ENCODE measurements at regions not wholly inside any gene's neighbourhood (a gene's known extent, or its start where the extent isn't known, plus 50 kb on each side); places are given as distances from the start of the nearest gene placed in this dataset.

GRCh38 chr13:22227895-22228294 lies 557.0 kb downstream of the FGF9 start:
- Mint-ChIP-seq H3K9me3 (no peaks in the 10 kb centered on the region), H3K4me1 (no peaks in the 10 kb centered on the region), H3K36me3 (ENCODE audit: low read depth) (no peaks in the 10 kb centered on the region), H3K4me3 (no peak overlapping the region), H3K27ac (no peak overlapping the region), H3K27me3 (no peaks in the 10 kb centered on the region)
- CTCF ChIA-PET = no interaction called here
- POLR2A ChIA-PET = no interaction called here
- no peak for DNase-seq

- no peaks in the 10 kb centered on the region for H3K36me3 Mint-ChIP-seq (ENCODE audit: low read depth)
- POLR2A ChIA-PET = no interaction called here
- no peaks in the 10 kb centered on the region for H3K9me3 Mint-ChIP-seq
- no peak overlapping the region for H3K27ac Mint-ChIP-seq
- CTCF ChIA-PET = no interaction called here
- no peak overlapping the region for H3K4me3 Mint-ChIP-seq
- no peak for DNase-seq
- H3K27me3 Mint-ChIP-seq = no peaks in the 10 kb centered on the region
- H3K4me1 Mint-ChIP-seq = no peaks in the 10 kb centered on the region
Measured at GRCh38 chr13:22229916-22230315, 559.0 kb downstream of the FGF9 start.

GRCh38 chr13:22232186-22232585 lies 561.3 kb downstream of the FGF9 start:
- DNase-seq = no peak
- Mint-ChIP-seq H3K4me3 (no peak overlapping the region), H3K9me3 (no peaks in the 10 kb centered on the region), H3K36me3 (ENCODE audit: low read depth) (no peaks in the 10 kb centered on the region), H3K27me3 (no peaks in the 10 kb centered on the region), H3K27ac (no peak overlapping the region), H3K4me1 (no peaks in the 10 kb centered on the region)
- ChIA-PET CTCF (no interaction called here), POLR2A (no interaction called here)

GRCh38 chr13:22235285-22235949 lies 564.5 kb downstream of the FGF9 start:
- no peaks in the 10 kb centered on the region for H3K27me3 Mint-ChIP-seq
- no peak overlapping the region for H3K27ac Mint-ChIP-seq
- no peak overlapping the region for H3K4me3 Mint-ChIP-seq
- ChIA-PET POLR2A (no interaction called here), CTCF (no interaction called here)
- no peaks in the 10 kb centered on the region for H3K4me1 Mint-ChIP-seq
- no peaks in the 10 kb centered on the region for H3K36me3 Mint-ChIP-seq (ENCODE audit: low read depth)
- peaks cover 3% of the 10 kb centered on the region for H3K9me3 Mint-ChIP-seq
- no peak for DNase-seq

- ChIA-PET POLR2A (no interaction called here), CTCF (no interaction called here)
- H3K4me3 Mint-ChIP-seq = no peak overlapping the region
- H3K4me1 Mint-ChIP-seq = no peaks in the 10 kb centered on the region
- no peak overlapping the region for H3K27ac Mint-ChIP-seq
- no peaks in the 10 kb centered on the region for H3K36me3 Mint-ChIP-seq (ENCODE audit: low read depth)
- H3K27me3 Mint-ChIP-seq = no peaks in the 10 kb centered on the region
- H3K9me3 Mint-ChIP-seq = peaks cover 3% of the 10 kb centered on the region
- DNase-seq = no peak
Measured at GRCh38 chr13:22235950-22236290, 565.0 kb downstream of the FGF9 start.

- Mint-ChIP-seq H3K9me3 (peaks cover 3% of the 10 kb centered on the region), H3K27ac (no peak overlapping the region), H3K4me3 (no peak overlapping the region), H3K4me1 (no peaks in the 10 kb centered on the region), H3K27me3 (no peaks in the 10 kb centered on the region), H3K36me3 (ENCODE audit: low read depth) (no peaks in the 10 kb centered on the region)
- ChIA-PET POLR2A (no interaction called here), CTCF (no interaction called here)
- DNase-seq = no peak
Measured at GRCh38 chr13:22238269-22238668, 567.4 kb downstream of the FGF9 start.

GRCh38 chr13:22240716-22241115 lies 569.8 kb downstream of the FGF9 start:
- no peaks in the 10 kb centered on the region for H3K4me1 Mint-ChIP-seq
- POLR2A ChIA-PET = no interaction called here
- no peak overlapping the region for H3K27ac Mint-ChIP-seq
- DNase-seq = no peak
- CTCF ChIA-PET = no interaction called here
- no peaks in the 10 kb centered on the region for H3K27me3 Mint-ChIP-seq
- no peak overlapping the region for H3K4me3 Mint-ChIP-seq
- H3K9me3 Mint-ChIP-seq = peaks cover 3% of the 10 kb centered on the region
- H3K36me3 Mint-ChIP-seq (ENCODE audit: low read depth) = no peaks in the 10 kb centered on the region

GRCh38 chr13:22243469-22244163 lies 572.7 kb downstream of the FGF9 start:
- H3K4me3 Mint-ChIP-seq = no peak overlapping the region
- no peaks in the 10 kb centered on the region for H3K9me3 Mint-ChIP-seq
- POLR2A ChIA-PET = no interaction called here
- no peak for DNase-seq
- H3K4me1 Mint-ChIP-seq = no peaks in the 10 kb centered on the region
- H3K27ac Mint-ChIP-seq = no peak overlapping the region
- CTCF ChIA-PET = no interaction called here
- H3K36me3 Mint-ChIP-seq (ENCODE audit: low read depth) = no peaks in the 10 kb centered on the region
- H3K27me3 Mint-ChIP-seq = no peaks in the 10 kb centered on the region

GRCh38 chr13:22252281-22252830 lies 581.5 kb downstream of the FGF9 start:
- DNase-seq = no peak
- CTCF ChIA-PET = no interaction called here

GRCh38 chr13:22253107-22253506 lies 582.2 kb downstream of the FGF9 start:
- ChIA-PET CTCF (no interaction called here), POLR2A (no interaction called here)
- H3K27ac Mint-ChIP-seq = no peak overlapping the region
- H3K4me1 Mint-ChIP-seq = no peaks in the 10 kb centered on the region
- DNase-seq = no peak
- H3K9me3 Mint-ChIP-seq = no peaks in the 10 kb centered on the region
- H3K27me3 Mint-ChIP-seq = no peaks in the 10 kb centered on the region
- H3K4me3 Mint-ChIP-seq = no peak overlapping the region
- no peaks in the 10 kb centered on the region for H3K36me3 Mint-ChIP-seq (ENCODE audit: low read depth)

More at GRCh38 chr13:22252281-22252830, 581.5 kb downstream of the FGF9 start:
- no peaks in the 10 kb centered on the region for H3K36me3 Mint-ChIP-seq (ENCODE audit: low read depth)
- no peaks in the 10 kb centered on the region for H3K27me3 Mint-ChIP-seq
- no peak overlapping the region for H3K27ac Mint-ChIP-seq
- no peak overlapping the region for H3K4me3 Mint-ChIP-seq
- POLR2A ChIA-PET = no interaction called here
- H3K9me3 Mint-ChIP-seq = no peaks in the 10 kb centered on the region
- no peaks in the 10 kb centered on the region for H3K4me1 Mint-ChIP-seq

- POLR2A ChIA-PET = no interaction called here
Measured at GRCh38 chr13:22256111-22256639, 585.3 kb downstream of the FGF9 start.

GRCh38 chr13:22262001-22262885 lies 591.4 kb downstream of the FGF9 start:
- no peaks in the 10 kb centered on the region for H3K36me3 Mint-ChIP-seq (ENCODE audit: low read depth)
- no peak for DNase-seq
- no peak overlapping the region for H3K4me3 Mint-ChIP-seq
- H3K9me3 Mint-ChIP-seq = no peaks in the 10 kb centered on the region
- ChIA-PET POLR2A (no interaction called here), CTCF (no interaction called here)
- H3K27ac Mint-ChIP-seq = no peak overlapping the region
- H3K4me1 Mint-ChIP-seq = no peaks in the 10 kb centered on the region
- no peaks in the 10 kb centered on the region for H3K27me3 Mint-ChIP-seq

More at GRCh38 chr13:22256111-22256639, 585.3 kb downstream of the FGF9 start:
- H3K9me3 Mint-ChIP-seq = no peaks in the 10 kb centered on the region
- CTCF ChIA-PET = no interaction called here
- H3K27me3 Mint-ChIP-seq = no peaks in the 10 kb centered on the region
- H3K27ac Mint-ChIP-seq = no peak overlapping the region
- DNase-seq = no peak
- H3K36me3 Mint-ChIP-seq (ENCODE audit: low read depth) = no peaks in the 10 kb centered on the region
- no peak overlapping the region for H3K4me3 Mint-ChIP-seq
- H3K4me1 Mint-ChIP-seq = no peaks in the 10 kb centered on the region

- H3K4me3 Mint-ChIP-seq = no peak overlapping the region
- ChIA-PET CTCF (no interaction called here), POLR2A (no interaction called here)
- no peaks in the 10 kb centered on the region for H3K27me3 Mint-ChIP-seq
- H3K4me1 Mint-ChIP-seq = no peaks in the 10 kb centered on the region
- H3K36me3 Mint-ChIP-seq (ENCODE audit: low read depth) = no peaks in the 10 kb centered on the region
- no peak overlapping the region for H3K27ac Mint-ChIP-seq
- H3K9me3 Mint-ChIP-seq = no peaks in the 10 kb centered on the region
- no peak for DNase-seq
Measured at GRCh38 chr13:22263185-22263584, 592.3 kb downstream of the FGF9 start.
